HepG2 (cell line): ENCODE measurements at regions not wholly inside any gene's neighbourhood (a gene's known extent, or its start where the extent isn't known, plus 50 kb on each side); places are given as distances from the start of the nearest gene placed in this dataset.
"Not testable (repeated sequence)": the region's sequence is repeated elsewhere in the genome, so short reads cannot be mapped to it uniquely, and the experiment has no call there.

Source experiments
- ATAC-seq: fragments of 200-7000 bp; cut with Tn5 transposase; 3 replicates; pipeline ENCODE4 v1.9.1; 2020; ENCODE audit warnings: mild to moderate bottlenecking, moderate library complexity
- BruUV-seq: library from RNA; stranded (reverse); fragments of 400-500 nt; replicated peaks from 2 replicates; lab custom pipeline; 2021; lab: Mats Ljungman, UMichigan
- CTCF ChIA-PET: fragments of 300-600 bp; formaldehyde crosslinking; extraction: SDS; loops from one replicate; lab custom pipeline; 2021; ENCODE audit warnings: low total read pairs, inconsistent platforms, low intra/inter-chr PET ratio; lab: Yijun Ruan, JAX
- POLR2A ChIA-PET: fragments of 350-600 bp; sonication (Branson Sonifier 250); formaldehyde crosslinking; loops from one replicate; lab custom pipeline; 2020; ENCODE audit warnings: antibody characterized with exemption, inconsistent platforms; lab: Yijun Ruan, JAX
- DNase-seq: peaks from one replicate; pipeline ENCODE4 v3.0.0-alpha.2; 2015; ENCODE audit warnings: low spot score
- FAIRE-seq: peaks from 3 replicates; lab custom pipeline; 2011; peaks lifted over from hg19 to GRCh38; lab: Jason Lieb, UNC
- H2AFZ ChIP-seq: one replicate; pipeline ENCODE4 v1.6.1; 2011; ENCODE audit warnings: low read length, inconsistent platforms
- H3K27ac ChIP-seq: fragments of 300-600 bp; 3 replicates; pipeline ENCODE4 v1.8.0; 2011; ENCODE audit warnings: mixed run types, mild to moderate bottlenecking, mixed read lengths, low read length, inconsistent platforms; ENCODE audit not compliant: insufficient read depth; ENCODE audit errors: extremely low read length
- H3K27me3 ChIP-seq, 2 experiments: fragments of 200-600 bp in 1 of 2; 2 replicates in 1 of 2; 3 replicates in 1 of 2; pipeline versions ENCODE4 v1.6.0 to v1.8.0; 2011; ENCODE audit warnings: low read length in 2 of 2, mild to moderate bottlenecking in 2 of 2, moderate library complexity in 2 of 2, inconsistent platforms in 1 of 2; ENCODE audit not compliant: insufficient read depth in 2 of 2, control insufficient read depth in 1 of 2
- H3K36me3 ChIP-seq, 2 experiments: fragments of 200-600 bp in 1 of 2; replicated peaks in 1 of 2; 2 replicates in 1 of 2; 3 replicates in 1 of 2; pipeline versions ENCODE4 v1.5.1 to v1.8.0; 2011; ENCODE audit warnings: low read length in 2 of 2, inconsistent platforms in 1 of 2; ENCODE audit not compliant: insufficient read depth in 2 of 2, control insufficient read depth in 1 of 2
- H3K4me1 ChIP-seq: 2 replicates; pipeline ENCODE4 v1.5.1; 2012; ENCODE audit warnings: low read length, inconsistent platforms; ENCODE audit not compliant: insufficient read depth
- H3K4me2 ChIP-seq: 2 replicates; pipeline ENCODE4 v1.6.0; 2011; ENCODE audit warnings: low read depth, low read length, inconsistent platforms
- H3K4me3 ChIP-seq, 3 experiments: fragments of 200-600 bp in 1 of 3; sonication (generic), shearing (Covaris generic) in 1 of 3; replicated peaks in 1 of 3; 2 replicates each; pipeline ENCODE4 v1.5.1; 2011 to 2016; ENCODE audit warnings: low read length in 3 of 3, inconsistent platforms in 2 of 3, low read depth in 2 of 3, mild to moderate bottlenecking in 2 of 3, control low read depth in 1 of 3, mixed read lengths in 1 of 3; ENCODE audit not compliant: insufficient read depth in 1 of 3
- H3K79me2 ChIP-seq: one replicate; pipeline ENCODE4 v1.6.1; 2011; ENCODE audit warnings: low read length, inconsistent platforms; ENCODE audit not compliant: insufficient read depth
- H3K9ac ChIP-seq: 2 replicates; pipeline ENCODE4 v1.6.0; 2011; ENCODE audit warnings: mild to moderate bottlenecking, low read depth, low read length, inconsistent platforms; ENCODE audit not compliant: insufficient read depth
- H3K9me3 ChIP-seq: 2 replicates; pipeline ENCODE4 v1.5.1; 2012; ENCODE audit warnings: mild to moderate bottlenecking, low read length
- H4K20me1 ChIP-seq: 2 replicates; pipeline ENCODE4 v1.6.0; 2011; ENCODE audit warnings: inconsistent platforms, mild to moderate bottlenecking, low read length, moderate library complexity; ENCODE audit not compliant: insufficient read depth
- ELF3 ChIP-seq: IDR thresholded peaks from 2 replicates; pipeline ENCODE4 v1.6.1; 2016; ENCODE audit warnings: missing genetic modification reagents, missing compliant biosample characterization
- HOXA3 ChIP-seq: sonication (generic); formaldehyde crosslinking; IDR thresholded peaks from 2 replicates; pipeline ENCODE4 v1.5.0; 2020; ENCODE audit warnings: missing genetic modification reagents
- ZBTB7B ChIP-seq: sonication (generic); formaldehyde crosslinking; IDR thresholded peaks from 2 replicates; pipeline ENCODE4 v1.4.0; 2020; ENCODE audit warnings: missing genetic modification reagents
- ZFP62 ChIP-seq: sonication (generic); formaldehyde crosslinking; IDR thresholded peaks from 2 replicates; pipeline ENCODE4 v1.4.0; 2020; ENCODE audit warnings: missing genetic modification reagents
- ZNF34 ChIP-seq: sonication (generic); formaldehyde crosslinking; IDR thresholded peaks from 2 replicates; pipeline ENCODE4 v1.4.0; 2020; ENCODE audit warnings: mild to moderate bottlenecking, missing genetic modification reagents, borderline replicate concordance
- ZNF619 ChIP-seq: sonication (generic); formaldehyde crosslinking; IDR thresholded peaks from 2 replicates; pipeline ENCODE4 v1.4.0; 2020; ENCODE audit warnings: mild to moderate bottlenecking, missing genetic modification reagents
- ZNF788 ChIP-seq: sonication (generic); formaldehyde crosslinking; IDR thresholded peaks from 2 replicates; pipeline ENCODE4 v1.5.0; 2020; ENCODE audit warnings: mild to moderate bottlenecking, missing genetic modification reagents, borderline replicate concordance
- WGBS: methylation state at CpG from one replicate; pipeline ENCODE4 v1.1.6; 2017; ENCODE audit warnings: low lambda C conversion rate; 5-methylcytosine and 5-hydroxymethylcytosine counted together
- in situ Hi-C: cut with HindIII; loops from 2 replicates; pipeline ENCODE4 v1.10.0; 2017; ENCODE audit warnings: low pct_unique_long_range_greater_than_20kb; ENCODE audit not compliant: extremely low pct_ligation_motif_present
- intact Hi-C: fragments of 100-400 bp; cut with micrococcal nuclease; formaldehyde crosslinking; loops from one replicate; pipeline ENCODE4 v1.10.0; 2022; ENCODE audit not compliant: unreplicated experiment
- TF ChIP-seq, protein P1 (sequence below): sonication (generic); formaldehyde crosslinking; IDR thresholded peaks from 2 replicates; pipeline ENCODE4 v1.4.0; 2020; ENCODE audit warnings: missing genetic modification reagents

DNA sequence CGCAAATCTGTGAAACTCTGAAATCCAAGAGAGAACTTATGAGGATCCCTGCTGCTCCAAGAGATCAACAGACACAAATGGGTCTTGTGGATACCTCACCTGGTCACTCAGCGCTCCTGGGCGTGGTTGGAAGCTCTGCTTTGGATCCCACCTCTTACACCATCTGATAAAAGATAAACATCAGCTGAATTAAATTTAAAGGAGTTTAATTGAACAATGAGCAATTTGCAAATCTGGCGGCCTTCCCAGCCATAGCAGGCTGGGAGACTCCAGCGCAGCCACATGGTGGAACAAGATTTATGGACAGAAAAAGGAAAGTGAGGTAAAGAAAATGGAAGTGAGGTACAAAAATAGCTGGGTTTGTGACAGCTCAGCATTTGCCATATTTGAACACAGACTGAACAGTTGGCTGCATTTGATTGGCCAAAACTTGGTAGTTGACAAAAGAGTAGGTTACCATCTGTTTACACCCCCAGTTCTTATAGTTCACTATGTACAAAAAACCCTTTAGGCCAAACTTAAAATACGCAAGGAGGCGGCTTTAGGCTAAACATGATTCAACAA lies 437.3 kb upstream of the NDST3 start:
- no peaks in the 10 kb centered on the region for H3K27me3 ChIP-seq
- POLR2A ChIA-PET: no interaction called here
- intact Hi-C loops (no loop called here), in situ Hi-C loops (no loop called here)
- H3K4me3 ChIP-seq: no peak overlapping the region
- ATAC-seq (no peak), FAIRE-seq (no peak), DNase-seq (no peak)
- H2AFZ ChIP-seq: no peak overlapping the region
- H3K36me3 ChIP-seq: no peaks in the 10 kb centered on the region
- H4K20me1 ChIP-seq: no peaks in the 10 kb centered on the region
- H3K4me2 ChIP-seq: no peak overlapping the region
- H3K79me2 ChIP-seq: no peaks in the 10 kb centered on the region
- CTCF ChIA-PET: no interaction called here
- H3K9me3 ChIP-seq: no peaks in the 10 kb centered on the region
- 7% methylated on average over 7 of the region's 7 CpGs for WGBS
- TF ChIP-seq ZFP62 (CRISPR knock-in tag): no peak
- no peak for TF ChIP-seq ZNF619
- no peak for TF ChIP-seq ZNF34 (CRISPR knock-in tag)
- TF ChIP-seq HOXA3 (CRISPR knock-in tag): no peak
- TF ChIP-seq, protein P1, sequence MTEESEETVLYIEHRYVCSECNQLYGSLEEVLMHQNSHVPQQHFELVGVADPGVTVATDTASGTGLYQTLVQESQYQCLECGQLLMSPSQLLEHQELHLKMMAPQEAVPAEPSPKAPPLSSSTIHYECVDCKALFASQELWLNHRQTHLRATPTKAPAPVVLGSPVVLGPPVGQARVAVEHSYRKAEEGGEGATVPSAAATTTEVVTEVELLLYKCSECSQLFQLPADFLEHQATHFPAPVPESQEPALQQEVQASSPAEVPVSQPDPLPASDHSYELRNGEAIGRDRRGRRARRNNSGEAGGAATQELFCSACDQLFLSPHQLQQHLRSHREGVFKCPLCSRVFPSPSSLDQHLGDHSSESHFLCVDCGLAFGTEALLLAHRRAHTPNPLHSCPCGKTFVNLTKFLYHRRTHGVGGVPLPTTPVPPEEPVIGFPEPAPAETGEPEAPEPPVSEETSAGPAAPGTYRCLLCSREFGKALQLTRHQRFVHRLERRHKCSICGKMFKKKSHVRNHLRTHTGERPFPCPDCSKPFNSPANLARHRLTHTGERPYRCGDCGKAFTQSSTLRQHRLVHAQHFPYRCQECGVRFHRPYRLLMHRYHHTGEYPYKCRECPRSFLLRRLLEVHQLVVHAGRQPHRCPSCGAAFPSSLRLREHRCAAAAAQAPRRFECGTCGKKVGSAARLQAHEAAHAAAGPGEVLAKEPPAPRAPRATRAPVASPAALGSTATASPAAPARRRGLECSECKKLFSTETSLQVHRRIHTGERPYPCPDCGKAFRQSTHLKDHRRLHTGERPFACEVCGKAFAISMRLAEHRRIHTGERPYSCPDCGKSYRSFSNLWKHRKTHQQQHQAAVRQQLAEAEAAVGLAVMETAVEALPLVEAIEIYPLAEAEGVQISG (CRISPR knock-in tag): no peak
- TF ChIP-seq ZNF788 (CRISPR knock-in tag): no peak
- no peak for TF ChIP-seq ELF3 (CRISPR knock-in tag)
- TF ChIP-seq ZBTB7B: no peak
- no TSS peak for BruUV-seq
- H3K27ac ChIP-seq: no peak overlapping the region
- no peaks in the 10 kb centered on the region for H3K4me1 ChIP-seq
- no peak overlapping the region for H3K9ac ChIP-seq

DNA sequence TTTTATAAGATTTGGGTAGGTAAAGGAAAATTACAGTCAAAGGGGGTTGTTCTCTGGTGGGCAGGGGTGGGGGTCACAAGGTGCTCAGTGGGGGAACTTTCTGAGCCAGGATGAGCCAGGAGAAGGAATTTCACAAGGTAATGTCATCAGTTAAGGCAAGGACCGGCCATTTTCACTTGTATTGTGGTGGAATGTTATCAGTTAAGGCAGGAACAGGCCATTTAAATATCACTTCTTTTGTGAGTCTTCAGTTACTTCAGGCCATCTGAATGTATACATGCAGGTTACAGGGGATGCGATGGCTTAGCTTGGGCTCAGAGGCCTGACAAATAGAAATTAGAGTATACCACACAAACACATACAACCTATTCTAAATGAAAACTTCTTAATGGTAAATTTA lies 434.9 kb upstream of the NDST3 start:
- CTCF ChIA-PET, H3K4me1 ChIP-seq, H3K4me3 ChIP-seq, H4K20me1 ChIP-seq, in situ Hi-C loops, BruUV-seq, H3K4me2 ChIP-seq, POLR2A ChIA-PET, DNase-seq, ATAC-seq, H3K36me3 ChIP-seq, H3K27me3 ChIP-seq, H2AFZ ChIP-seq, FAIRE-seq, H3K27ac ChIP-seq, H3K9ac ChIP-seq, H3K9me3 ChIP-seq, H3K79me2 ChIP-seq, intact Hi-C loops: not testable (repeated sequence)
- WGBS: 39% methylated on average over 2 of the region's 2 CpGs

DNA sequence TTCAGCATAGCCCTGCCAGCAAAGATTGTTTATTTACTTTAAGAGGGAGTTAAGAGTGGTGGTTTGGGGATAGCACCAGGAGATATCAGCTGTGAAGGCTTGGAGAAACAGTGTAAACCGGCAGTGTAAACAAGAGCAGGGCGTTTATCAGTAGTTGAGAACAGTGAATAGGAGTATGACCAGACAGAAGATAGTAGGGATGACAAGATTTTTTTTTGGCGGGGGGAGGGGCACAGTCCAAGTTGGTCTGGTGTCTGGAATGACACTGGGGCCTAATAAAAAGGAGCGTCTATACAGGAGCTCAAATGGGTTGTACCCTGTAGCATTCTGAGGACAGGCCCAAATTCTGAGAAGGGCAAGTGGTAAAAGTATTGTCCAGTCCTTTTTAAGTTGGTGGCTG lies 433.4 kb upstream of the NDST3 start:
- DNase-seq, H3K79me2 ChIP-seq, H3K4me1 ChIP-seq, H3K4me3 ChIP-seq, H4K20me1 ChIP-seq, H3K27ac ChIP-seq, H3K9me3 ChIP-seq, H3K27me3 ChIP-seq, in situ Hi-C loops, H3K9ac ChIP-seq, BruUV-seq, intact Hi-C loops, H3K4me2 ChIP-seq, CTCF ChIA-PET, FAIRE-seq, H3K36me3 ChIP-seq, H2AFZ ChIP-seq, POLR2A ChIA-PET, ATAC-seq: not testable (repeated sequence)
- 15% methylated on average over 4 of the region's 4 CpGs for WGBS
